ENCODE measurements at regions not wholly inside any gene's neighbourhood (a gene's known extent, or its start where the extent isn't known, plus 50 kb on each side); places are given as distances from the start of the nearest gene placed in this dataset.
"Not testable (repeated sequence)": the region's sequence is repeated elsewhere in the genome, so short reads cannot be mapped to it uniquely, and the experiment has no call there.

DNA sequence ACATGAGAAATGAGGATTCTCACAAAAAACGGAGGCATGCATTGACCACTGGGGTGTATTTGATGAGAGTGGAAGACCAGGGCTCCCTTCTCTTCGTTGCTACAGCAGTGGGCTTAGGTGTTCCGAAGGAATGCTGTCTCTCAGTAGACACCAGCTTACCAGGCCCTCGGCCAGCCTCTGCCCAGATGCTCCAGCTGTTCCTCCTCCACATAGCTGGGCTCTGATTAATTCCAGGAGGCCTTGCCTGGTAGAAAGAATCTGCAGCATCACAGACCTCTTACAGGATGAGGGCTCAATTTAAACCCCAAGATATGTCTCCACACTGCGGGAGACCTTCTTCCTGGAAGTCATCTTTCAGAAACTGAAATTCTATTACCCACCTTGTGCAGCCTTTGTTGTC, 346.6 kb upstream of the TENM3 start:
- no peak for DNase-seq

DNA sequence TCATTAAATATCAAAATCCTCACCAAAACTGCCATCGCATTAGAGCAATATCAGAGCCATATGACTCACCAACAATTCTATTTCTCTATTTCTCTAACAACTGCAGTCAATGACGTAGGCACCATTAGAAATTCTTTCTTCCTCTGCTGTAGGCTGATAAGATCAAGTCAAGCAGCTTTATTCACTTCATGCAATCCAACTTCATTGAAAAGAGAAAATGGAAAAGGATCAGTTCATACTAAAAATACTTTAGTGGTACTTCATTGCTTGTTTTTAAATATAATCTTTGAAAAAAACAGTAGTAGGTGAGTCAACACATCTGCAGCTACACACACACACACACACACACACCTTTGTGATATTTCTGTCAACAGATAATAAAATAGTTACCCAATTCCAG, 345.3 kb upstream of the TENM3 start:
- no peak for DNase-seq

DNA sequence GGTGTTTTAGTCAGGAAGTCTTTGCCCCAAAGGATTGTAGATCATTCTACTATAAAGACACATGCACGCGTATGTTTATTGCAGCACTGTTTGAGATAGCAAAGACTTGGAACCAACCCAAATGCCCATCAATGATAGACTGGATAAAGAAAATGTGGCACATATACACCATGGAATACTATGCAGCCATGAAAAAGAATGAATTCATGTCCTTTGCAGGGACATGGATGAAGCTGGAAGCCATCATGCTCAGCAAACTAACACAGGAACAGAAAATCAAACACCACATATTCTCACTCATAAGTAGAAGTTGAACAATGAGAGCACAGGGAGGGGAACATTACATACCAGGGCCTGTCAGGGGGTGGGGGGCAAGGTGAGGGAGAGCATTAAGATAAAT, 340.8 kb upstream of the TENM3 start:
- DNase-seq = not testable (repeated sequence)

DNA sequence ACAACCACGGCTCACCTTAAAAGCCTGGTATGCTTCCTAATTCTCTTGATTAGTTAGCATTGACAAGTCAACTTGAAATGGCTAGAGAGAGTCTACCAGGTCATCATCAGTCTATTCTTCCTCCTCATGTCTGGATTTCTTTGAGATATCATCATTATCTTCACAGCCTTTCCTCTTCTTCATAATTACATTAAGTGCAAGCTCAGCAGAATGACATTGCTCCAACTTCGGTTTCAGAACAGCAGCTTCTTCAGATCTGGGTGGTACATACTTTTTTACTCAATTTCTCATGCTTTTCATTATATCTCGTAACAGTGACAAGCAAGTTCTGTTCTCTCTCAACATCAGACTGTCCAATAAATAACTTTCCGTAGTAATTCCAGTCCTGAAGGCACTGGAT, 337.5 kb upstream of the TENM3 start:
- no peak for DNase-seq

DNA sequence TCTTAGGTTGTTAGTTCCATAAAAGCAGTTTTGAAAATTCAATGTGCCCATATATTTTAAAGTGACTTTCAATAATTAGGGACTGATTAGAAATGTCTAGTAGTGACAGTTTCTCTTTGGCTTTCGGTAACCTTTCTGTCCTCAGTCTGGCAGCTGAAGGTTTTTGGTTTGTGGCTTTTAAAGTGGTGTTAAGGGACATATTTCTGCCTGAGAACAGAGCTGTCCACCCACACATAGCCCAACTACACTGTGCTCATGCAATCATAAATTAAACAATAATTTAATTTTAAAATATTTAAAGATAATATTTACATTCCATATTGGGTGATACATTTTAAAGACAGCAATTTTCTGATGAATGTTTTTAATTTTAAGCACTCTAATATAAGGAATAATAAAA, 335.0 kb upstream of the TENM3 start:
- no peak for DNase-seq

DNA sequence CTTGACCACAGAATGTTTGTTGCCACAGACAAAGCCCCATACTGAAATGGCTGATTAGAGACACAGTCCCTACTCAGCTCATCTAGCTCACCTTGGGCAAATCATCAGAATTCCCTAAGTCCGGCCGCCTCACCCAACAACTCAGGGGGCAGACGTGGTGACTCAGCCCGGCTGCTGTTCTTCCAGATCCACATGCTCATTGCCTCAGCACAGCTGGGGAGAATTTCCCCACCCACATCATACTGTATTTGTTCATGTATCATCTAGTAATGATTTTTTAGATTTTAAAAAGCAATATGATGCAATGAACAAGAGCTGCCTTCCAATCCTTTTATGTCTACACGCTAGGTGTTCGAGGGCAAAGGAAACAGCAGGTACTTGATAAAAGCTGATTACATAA, 333.8 kb upstream of the TENM3 start:
- no peak for DNase-seq

DNA sequence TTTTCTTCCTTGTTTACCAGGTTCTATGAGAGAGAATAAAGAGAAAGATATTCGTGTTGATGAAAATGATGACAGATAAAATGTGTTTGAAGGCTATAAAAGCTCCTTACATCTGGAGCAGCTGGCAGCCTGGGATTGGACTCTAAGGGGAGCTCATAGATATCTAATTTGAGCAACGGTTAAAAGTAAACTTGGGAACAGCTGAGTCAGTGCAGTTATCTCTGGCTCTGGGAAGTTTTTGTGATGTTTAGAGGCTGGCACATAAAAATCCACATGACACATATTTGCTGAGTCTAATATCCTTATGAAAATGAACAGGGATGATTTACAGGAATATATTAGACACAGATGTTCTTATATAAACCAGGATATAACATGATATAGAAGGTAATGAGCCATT, 331.8 kb upstream of the TENM3 start:
- DNase-seq = no peak

DNA sequence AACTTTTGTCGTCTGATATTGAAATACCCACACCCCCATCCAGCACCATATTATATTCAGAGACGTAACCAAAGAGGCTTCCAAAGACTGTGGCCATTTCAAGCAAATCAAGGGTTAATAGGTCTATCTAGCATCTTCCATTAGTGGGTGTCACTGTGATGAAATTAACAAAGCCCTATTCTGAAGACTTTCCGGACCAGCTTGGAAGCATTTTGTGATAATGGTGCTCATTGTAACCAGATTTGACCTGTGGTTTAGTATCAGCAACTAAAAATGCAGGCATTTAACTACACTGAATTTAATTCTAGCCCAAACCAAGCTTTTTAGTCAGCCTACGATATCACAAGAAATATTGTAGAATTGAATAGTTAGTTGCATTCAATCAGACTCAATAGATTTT, 309.7 kb upstream of the TENM3 start:
- no peak for DNase-seq

DNA sequence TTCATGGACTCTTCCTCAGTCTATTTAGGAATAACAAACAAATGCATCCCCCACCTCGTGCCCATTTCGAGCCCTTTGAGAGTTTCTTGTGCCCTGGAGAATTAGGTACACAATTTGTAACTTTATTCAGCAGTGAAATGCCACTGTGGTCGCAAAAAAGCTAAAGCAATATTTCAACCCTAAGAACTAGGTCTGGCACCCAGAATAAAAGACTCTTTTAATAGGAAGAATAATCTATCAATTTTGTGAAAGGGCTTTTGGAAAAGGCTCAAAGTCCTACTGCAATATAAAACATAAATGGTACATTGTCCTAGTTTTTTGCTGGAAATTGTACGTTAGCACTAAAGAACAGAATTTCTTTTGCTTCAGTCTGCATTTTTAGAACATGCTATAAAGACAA, 304.6 kb upstream of the TENM3 start:
- no peak for DNase-seq

DNA sequence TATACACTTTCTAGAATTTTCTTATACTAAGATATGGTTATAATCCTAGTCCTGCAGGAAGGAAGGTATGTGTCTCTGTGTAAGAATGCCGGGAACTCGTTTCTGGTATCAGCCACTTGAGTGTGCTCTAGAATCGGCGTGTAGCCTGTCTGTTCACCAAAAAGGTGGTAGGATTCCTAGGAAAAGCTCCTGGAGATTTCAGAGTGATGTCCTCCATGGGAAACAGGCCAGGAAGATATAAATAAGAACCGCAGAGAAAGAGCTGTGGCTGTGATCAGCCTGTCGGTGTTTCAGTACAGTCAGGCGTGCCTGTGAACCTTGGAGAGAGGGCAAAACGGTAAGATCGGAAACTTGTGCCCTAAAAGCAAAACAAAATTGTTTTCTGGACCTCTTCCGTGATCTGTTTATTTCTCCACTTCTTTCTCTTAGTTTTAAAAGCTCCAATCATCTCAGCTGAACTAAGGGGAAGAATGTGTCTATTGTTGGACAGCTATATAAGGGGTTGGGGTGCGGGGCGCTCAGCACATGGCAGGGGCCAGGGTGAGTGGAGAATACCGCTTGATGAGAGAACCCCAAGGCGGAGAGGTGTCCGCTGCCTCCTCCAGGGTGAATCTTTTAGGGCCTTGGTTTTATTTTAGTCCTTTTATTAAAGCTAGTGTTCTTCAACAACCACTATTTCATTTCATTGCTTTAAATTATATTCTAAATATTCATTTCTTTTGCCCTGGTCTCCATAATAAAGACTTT, 303.8 kb upstream of the TENM3 start:
- DNase-seq = no peak

DNA sequence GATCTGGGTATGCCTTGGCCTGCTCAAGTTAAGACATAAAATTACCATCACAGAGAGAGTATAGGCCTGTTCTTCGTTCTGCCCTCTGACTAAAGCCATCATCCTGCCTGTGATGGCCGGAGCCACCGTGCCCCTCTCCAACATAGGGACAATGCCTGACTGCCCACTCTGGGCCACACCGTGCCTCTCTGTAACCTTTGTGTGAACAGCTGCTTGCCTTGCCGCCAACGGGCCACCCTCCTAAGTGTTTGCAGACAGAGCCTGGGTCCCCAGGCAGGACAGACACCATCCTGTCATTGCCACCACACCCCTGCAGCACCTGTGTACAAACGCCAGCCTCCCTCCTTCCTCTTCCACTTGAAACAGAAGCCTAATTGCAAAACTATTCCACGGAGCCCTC, 298.7 kb upstream of the TENM3 start:
- no peak for DNase-seq

DNA sequence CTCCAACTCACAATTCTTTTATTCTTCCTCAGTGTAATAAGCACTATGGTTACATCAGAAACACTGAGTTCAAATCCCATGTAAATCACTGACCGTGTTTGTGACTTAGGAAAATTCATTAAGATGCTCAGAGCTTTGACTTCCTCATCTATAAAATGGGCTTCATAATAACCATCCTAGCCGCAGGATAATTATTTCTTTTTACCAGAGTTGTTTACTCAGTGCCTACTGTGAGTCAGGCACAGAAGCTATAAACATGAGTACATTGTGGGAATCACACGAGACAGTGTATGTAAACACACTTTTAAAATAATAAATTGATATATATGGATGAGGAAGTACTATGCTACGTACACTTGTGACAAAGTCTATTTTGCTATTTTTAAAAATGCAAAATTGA, 296.3 kb upstream of the TENM3 start:
- DNase-seq = peak in 1 of 2 experiments; percentile 32

DNA sequence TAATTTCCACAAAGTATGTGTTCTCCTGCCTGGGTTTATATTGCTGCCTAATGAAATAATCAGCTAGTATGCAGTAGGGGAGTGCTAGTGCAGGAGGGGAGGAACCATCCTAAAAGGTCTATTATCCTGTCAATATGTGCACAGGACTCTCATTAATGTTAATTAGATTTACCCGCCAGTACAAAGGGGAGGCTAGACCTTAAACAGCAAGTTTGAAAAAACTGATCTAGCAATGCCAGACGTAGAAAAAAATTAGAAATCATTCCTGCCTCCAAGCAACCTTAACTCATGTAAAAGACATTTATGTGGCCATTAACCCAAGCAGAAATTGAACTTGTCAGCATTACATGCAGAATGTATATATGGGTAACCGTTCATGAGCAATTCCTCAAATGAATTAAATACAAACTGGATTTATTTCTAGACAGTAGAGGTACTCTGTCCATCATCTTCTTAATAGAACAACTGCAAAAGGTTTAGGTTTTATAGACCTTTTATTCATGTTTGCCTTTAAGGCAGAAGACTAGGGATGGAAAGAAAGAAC, 294.3 kb upstream of the TENM3 start:
- DNase-seq = no peak

DNA sequence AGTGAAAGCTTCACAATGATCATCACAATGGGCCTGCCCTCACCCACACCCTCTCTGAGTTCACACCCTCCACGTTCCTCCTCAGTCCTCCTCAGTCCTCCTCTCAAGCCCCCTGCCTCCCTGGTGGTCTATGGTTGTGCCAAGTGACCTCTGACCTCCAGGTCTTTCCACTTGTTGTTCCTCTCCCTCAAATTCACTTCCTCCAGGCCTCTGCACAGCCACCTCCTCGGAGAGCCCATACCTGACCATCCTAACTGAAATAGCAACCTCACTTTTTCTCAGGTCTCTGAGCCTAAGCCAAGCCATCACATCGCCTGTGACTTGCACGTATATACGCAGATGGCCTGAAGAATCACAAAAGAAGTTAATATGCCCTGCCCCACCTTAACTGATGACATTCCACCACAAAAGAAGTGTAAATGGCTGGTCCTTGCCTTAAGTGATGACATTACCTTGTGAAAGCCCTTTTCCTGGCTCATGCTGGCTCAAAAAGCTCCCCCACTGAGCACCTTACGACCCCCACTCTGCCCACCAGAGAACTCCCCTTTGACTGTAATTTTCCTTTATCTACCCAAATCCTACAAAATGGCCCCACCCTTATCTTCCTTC, 293.4 kb upstream of the TENM3 start:
- DNase-seq = no peak

DNA sequence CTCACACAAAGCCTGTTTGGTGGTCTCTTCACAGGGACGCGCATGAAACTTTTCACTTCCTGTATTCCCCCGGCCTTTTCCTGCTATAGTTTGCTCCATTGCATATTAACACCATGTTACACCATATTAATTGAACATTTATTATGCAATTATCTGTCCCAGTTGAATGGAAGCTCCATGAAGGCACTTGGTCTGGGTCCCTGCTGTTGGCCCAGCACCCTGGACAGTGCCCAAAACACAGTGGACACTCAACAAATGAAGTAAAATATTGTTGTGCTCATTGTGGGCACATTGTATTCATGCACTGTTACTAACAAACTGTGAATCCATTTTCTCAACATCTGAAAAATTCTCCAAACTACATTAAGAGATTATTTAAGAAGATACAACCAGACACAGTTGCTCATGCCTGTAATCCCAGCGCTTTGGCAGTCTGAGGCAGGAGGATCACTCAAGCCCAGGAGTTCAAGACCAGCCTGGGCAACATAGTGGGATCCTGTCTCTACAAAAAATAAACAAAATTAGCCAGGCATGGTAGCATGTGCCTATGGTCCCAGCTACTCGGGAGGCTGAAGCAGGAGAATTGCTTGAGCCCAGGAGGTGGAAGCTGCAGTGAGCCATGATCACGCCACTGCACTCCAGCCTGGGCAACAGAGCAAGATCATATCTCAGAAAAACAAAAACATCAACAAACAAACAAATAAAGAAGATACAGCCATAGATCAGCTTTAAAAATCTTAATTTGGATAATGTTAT, 292.7 kb upstream of the TENM3 start:
- DNase-seq = no peak

DNA sequence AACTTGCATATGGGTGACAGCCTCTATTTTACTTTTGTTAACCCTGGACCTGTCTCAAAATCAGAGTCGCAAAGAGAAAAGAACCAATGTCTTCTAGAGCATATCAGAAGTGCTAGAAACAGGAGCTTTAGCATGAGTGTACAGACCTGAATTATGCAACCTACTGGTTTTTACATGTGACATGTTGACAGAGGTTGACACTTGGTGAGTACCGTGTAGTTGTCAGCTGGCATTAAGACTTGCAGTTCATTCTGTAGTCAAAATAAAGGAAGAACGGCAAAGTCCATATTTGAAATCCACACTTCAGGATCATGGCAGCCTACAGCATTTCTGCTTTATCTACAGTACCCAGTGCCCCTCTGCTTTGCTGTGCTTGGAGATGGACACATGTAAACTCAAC, 291.9 kb upstream of the TENM3 start:
- no peak for DNase-seq

DNA sequence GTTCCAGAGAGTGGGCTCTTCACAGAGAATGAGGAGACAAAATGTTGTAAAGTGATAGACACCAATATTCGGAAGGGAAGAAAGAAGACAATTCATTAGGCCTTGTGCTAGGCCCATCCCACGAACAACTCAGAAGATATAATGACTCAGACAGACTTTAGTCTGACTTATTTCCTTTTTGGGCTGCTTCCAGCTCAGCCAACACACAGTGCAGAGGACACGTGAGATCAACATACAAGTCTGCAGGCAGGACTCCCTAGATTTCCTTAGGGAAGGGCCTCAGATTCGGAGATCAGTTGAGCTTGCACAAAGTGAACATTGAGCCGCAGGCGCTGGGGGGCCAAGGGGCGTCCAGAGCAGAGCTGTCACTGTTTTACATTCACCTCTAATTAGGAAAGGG, 290.7 kb upstream of the TENM3 start:
- no peak for DNase-seq

DNA sequence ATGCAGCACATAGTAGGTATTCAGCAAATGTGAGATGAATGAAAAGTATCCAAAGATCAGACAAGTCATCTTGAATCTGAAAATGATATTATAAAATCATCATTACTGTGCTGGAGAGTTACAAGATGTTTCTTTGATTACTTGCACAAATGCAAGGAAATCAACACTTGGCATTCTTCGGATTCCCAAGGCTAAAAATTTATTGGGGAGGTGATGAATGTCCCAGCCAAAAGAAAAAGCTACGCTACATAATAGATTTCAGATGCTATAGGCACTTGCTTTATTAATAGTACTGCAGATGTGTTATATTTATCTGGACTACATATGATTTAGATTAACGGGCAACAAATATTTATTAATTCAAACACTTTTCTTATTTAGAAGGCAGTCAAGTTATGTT, 286.7 kb upstream of the TENM3 start:
- DNase-seq = no peak

DNA sequence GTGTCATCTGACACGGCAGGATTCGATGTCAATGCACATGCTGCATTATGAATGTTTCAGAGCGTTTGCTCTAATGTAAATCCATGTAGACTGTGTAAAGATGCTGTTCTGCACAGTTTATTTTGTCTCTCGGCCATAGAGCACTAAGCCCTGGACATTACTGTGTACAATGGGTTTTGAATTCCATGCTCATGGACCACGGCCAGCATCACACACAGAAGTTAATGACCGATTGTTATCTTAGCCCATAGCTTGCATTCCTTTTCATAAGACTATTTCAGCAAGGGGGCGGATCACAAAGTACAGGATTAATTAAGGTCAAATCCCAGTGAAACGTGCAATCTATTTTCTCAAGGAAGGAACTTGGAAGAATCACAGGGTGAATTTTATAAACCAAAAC, 286.1 kb upstream of the TENM3 start:
- no peak for DNase-seq

DNA sequence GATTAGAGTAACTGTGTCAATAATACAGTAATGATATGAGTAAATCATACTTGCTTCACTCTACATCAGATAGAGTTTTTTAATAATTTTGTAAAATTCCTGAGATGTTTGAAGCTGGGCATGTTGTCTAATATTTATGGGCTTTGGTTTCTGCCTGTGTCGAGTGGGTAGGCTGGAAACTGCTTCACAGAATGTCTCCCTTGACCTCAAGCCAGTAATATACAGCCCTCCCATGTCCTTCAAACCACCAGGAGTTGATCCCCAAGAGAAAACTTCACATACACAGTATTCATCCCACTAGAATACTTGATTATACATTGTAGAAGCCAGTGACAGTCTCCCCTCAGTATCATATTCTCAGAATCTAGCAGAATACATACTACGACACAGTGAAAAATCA, 284.8 kb upstream of the TENM3 start:
- DNase-seq = no peak

DNA sequence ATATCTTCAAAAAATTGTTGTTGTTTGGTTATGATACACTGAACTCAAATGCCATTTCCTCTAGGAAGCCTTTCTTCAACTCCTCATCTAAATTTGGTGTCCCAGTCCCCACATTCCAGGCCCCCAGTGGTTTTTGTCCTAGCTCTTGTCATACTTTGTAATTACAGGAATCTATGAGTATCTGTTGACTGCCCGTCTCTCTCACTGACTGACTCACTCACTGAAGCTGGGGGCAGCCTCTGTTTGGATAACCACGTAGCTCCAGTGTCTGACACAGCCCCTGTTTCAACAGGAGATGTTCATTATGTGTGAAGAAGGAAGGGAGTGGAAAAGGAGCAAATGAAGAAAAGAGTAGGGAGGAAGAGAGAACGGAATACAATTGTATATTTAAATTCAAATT, 284.1 kb upstream of the TENM3 start:
- no peak for DNase-seq

DNA sequence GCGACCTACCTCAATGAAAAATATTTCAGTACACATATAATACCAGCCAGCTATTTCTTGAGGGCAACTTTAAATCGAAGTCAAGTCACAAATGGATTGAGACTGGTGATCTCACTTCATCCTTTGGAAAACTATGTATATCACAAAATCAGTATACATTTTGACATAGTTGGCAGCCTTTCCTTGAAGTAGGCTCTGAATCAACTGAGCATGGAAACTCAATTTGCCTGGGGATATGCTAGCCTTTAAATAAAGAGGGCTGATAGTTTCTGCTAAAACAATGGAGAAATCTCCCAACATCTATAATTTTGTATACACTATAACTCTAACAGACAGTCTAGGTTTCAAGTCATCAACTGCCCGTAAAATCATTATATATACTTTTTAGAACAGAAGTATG, 282.8 kb upstream of the TENM3 start:
- DNase-seq = no peak

DNA sequence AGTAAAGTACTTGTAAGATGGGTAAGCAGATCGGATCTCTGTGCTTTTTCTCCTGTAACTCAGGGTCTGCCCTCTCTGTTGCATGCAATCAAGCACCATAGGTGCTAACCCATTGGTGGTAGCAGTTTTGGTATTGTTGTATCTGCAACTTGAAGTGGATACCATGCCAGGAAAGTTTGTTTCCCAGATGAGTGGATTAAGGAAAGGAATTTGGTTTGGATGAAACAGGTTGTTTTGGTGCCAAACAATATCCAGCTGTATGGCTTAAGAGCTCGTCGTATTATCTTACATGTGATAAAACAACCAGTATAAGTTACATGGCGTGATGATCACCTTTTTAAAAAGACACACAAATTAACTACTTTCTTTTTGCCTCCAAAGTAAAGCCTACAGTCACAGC, 280.9 kb upstream of the TENM3 start:
- DNase-seq = no peak

DNA sequence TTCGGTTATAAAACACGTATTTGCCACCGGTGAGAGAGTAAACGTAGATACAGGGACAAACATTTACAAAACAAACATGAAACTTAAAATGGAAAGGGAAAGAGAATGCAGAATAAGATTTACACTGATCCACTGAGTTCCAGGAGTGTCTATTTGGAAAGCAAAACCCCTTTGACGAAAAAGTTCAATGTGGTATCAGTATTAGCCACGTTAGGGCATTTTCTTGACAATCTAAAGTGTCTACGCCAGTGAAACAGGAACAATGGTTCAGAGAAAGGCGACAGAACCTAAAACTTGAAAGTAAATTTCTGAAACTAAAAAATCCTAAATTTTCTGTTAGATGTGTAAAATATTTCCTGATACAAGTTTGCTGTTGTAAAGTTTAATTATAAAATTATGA, 278.5 kb upstream of the TENM3 start:
- no peak for DNase-seq

Data from NCI-H2081 (cell line).